Tibial nerve (tissue), 4 donors: ENCODE measurements at regions not wholly inside any gene's neighbourhood (a gene's known extent, or its start where the extent isn't known, plus 50 kb on each side); places are given as distances from the start of the nearest gene placed in this dataset.

Source experiments
- DNase-seq, 2 donors: peaks; one replicate each; pipeline ENCODE4 v3.0.0-alpha.2; 2019; ENCODE audit warnings: low spot score in 2 of 2
- H3K27ac ChIP-seq, 4 donors: fragments of 200-600 bp; sonication (generic) in 3 of 4; one replicate each; pipeline ENCODE4 v1.5.1; 2017 to 2019; ENCODE audit warnings: mild to moderate bottlenecking in 1 of 4
- H3K27me3 ChIP-seq, 2 donors: fragments of 200-600 bp; sonication (generic) in 1 of 2; one replicate each; pipeline versions ENCODE4 v1.5.1 to v1.6.0; 2017 to 2019
- H3K36me3 ChIP-seq, 3 donors: fragments of 200-600 bp; sonication (generic); one replicate each; pipeline ENCODE4 v1.5.1; 2018 to 2019
- H3K4me1 ChIP-seq, 4 donors: fragments of 200-600 bp; sonication (generic) in 3 of 4; one replicate each; pipeline ENCODE4 v1.5.1; 2017 to 2019
- H3K4me3 ChIP-seq, 4 donors: fragments of 200-600 bp; sonication (generic) in 3 of 4; one replicate each; pipeline ENCODE4 v1.5.1; 2017 to 2019; ENCODE audit warnings: mild to moderate bottlenecking in 1 of 4, moderate library complexity in 1 of 4
- H3K9me3 ChIP-seq, 4 donors: fragments of 200-600 bp; sonication (generic) in 3 of 4; one replicate each; pipeline ENCODE4 v1.5.1; 2017 to 2019
- EP300 ChIP-seq, 2 donors: sonication (generic); formaldehyde crosslinking; IDR thresholded peaks; one replicate each; pipeline ENCODE4 v1.6.1; 2017; ENCODE audit warnings: antibody characterized with exemption in 2 of 2, mild to moderate bottlenecking in 1 of 2
- POLR2A ChIP-seq, 2 donors: fragments of 450-650 bp; IDR thresholded peaks; one replicate each; pipeline ENCODE4 v1.6.1; 2017; ENCODE audit warnings: antibody characterized with exemption in 2 of 2, mild to moderate bottlenecking in 2 of 2, moderate library complexity in 2 of 2
- WGBS, 2 donors: methylation state at CpG; one replicate each; pipeline ENCODE4 v1.1.5; 2018; 5-methylcytosine and 5-hydroxymethylcytosine counted together
- TF ChIP-seq, protein P1 (sequence below), 5 experiments: fragments of 200-600 bp in 3 of 5; fragments of 450-650 bp in 2 of 5; sonication (generic) in 3 of 5; IDR thresholded peaks; one replicate each; pipeline ENCODE4 v1.5.1; 2016 to 2019; ENCODE audit warnings: antibody characterized with exemption in 5 of 5, mild to moderate bottlenecking in 3 of 5, moderate library complexity in 2 of 5

- Histone ChIP-seq H3K4me1 (no peaks in the 10 kb centered on the region), H3K9me3 (no peaks in the 10 kb centered on the region), H3K4me3 (no peak overlapping the region), H3K27me3 (no peaks in the 10 kb centered on the region), H3K36me3 (no peaks in the 10 kb centered on the region), H3K27ac (no peak overlapping the region)
- TF ChIP-seq POLR2A (IDR thresholded peaks at IDR 0.05), result no peak
- TF ChIP-seq, protein P1, sequence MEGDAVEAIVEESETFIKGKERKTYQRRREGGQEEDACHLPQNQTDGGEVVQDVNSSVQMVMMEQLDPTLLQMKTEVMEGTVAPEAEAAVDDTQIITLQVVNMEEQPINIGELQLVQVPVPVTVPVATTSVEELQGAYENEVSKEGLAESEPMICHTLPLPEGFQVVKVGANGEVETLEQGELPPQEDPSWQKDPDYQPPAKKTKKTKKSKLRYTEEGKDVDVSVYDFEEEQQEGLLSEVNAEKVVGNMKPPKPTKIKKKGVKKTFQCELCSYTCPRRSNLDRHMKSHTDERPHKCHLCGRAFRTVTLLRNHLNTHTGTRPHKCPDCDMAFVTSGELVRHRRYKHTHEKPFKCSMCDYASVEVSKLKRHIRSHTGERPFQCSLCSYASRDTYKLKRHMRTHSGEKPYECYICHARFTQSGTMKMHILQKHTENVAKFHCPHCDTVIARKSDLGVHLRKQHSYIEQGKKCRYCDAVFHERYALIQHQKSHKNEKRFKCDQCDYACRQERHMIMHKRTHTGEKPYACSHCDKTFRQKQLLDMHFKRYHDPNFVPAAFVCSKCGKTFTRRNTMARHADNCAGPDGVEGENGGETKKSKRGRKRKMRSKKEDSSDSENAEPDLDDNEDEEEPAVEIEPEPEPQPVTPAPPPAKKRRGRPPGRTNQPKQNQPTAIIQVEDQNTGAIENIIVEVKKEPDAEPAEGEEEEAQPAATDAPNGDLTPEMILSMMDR (IDR thresholded peaks at IDR 0.05), result no peak
- DNase-seq, result no peak
These were observed 951.2 kb downstream of the PCDH18 start for GRCh38 chr4:136581119-136581518.

DNA sequence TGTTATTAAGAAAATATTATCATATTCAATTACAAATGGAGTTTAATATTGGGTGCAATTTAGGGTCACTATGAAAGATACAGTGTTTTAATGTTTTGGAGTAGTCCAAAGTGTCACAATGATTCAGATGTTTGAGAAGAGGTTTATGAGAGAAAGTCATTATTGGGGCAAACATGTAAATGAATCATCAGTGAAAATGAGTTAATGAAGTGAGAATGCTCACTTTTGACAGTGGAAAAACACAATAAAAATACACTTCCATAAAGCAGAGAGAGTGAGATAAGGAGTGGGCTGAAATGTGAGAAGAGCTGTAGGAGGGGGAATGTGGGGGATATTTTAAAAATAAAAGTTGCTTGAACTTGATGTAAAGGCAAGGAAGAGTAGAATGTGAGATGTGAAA lies 957.1 kb downstream of the PCDH18 start:
- no peaks in the 10 kb centered on the region for H3K4me1 ChIP-seq
- no peak overlapping the region for H3K27ac ChIP-seq
- no peaks in the 10 kb centered on the region for H3K27me3 ChIP-seq
- TF ChIP-seq, protein P1 (IDR thresholded peaks at IDR 0.05), result no peak
- TF ChIP-seq EP300 (IDR thresholded peaks at IDR 0.05) (no peak), POLR2A (IDR thresholded peaks at IDR 0.05) (no peak)
- no peak for DNase-seq
- no peaks in the 10 kb centered on the region for H3K9me3 ChIP-seq
- H3K36me3 ChIP-seq, result no peaks in the 10 kb centered on the region
- H3K4me3 ChIP-seq, result no peak overlapping the region

- H3K4me1 ChIP-seq, result no peaks in the 10 kb centered on the region
- TF ChIP-seq EP300 (IDR thresholded peaks at IDR 0.05) (no peak), POLR2A (IDR thresholded peaks at IDR 0.05) (no peak)
- TF ChIP-seq, protein P1 (IDR thresholded peaks at IDR 0.05), result no peak
- H3K27me3 ChIP-seq, result no peaks in the 10 kb centered on the region
- no peaks in the 10 kb centered on the region for H3K36me3 ChIP-seq
- H3K9me3 ChIP-seq, result no peaks in the 10 kb centered on the region
- WGBS, 2 donors, result 67 to 71% methylated on average over 4 of the region's 4 CpGs
- H3K27ac ChIP-seq, result no peak overlapping the region
- no peak overlapping the region for H3K4me3 ChIP-seq
- DNase-seq, result no peak
These were observed 958.8 kb downstream of the PCDH18 start for GRCh38 chr4:136573460-136573859.

DNA sequence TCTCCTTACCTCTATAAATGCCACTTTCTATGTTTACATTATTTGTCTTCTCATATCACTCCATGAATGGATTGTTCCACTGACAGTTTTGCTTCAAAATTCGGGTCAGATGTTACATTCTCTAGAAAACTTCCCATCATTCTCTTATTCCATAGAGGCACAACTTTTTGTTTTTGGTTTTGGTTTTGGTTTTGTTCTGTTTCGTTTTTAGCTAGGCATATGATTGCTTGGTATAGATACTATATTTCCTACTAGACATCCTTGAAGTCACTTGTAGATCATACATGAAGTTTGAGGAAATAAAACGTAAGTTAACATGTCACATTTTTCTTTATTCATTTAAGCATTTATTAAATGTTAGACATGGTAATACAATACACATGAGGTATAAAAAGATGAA lies 961.0 kb downstream of the PCDH18 start:
- DNase-seq, result no peak
- TF ChIP-seq, protein P1 (IDR thresholded peaks at IDR 0.05), result no peak
- no peak for TF ChIP-seq POLR2A (IDR thresholded peaks at IDR 0.05)
- no peak for TF ChIP-seq EP300 (IDR thresholded peaks at IDR 0.05)
- Histone ChIP-seq H3K4me1 (no peaks in the 10 kb centered on the region), H3K27ac (no peak overlapping the region), H3K36me3 (no peaks in the 10 kb centered on the region), H3K27me3 (no peaks in the 10 kb centered on the region), H3K9me3 (no peaks in the 10 kb centered on the region), H3K4me3 (no peak overlapping the region)
- 66 to 71% methylated on average over 3 of the region's 3 CpGs for WGBS, 2 donors

- 22 to 27% methylated on average over 1 of the region's 1 CpG for WGBS, 2 donors
- Histone ChIP-seq H3K9me3 (no peaks in the 10 kb centered on the region), H3K36me3 (no peaks in the 10 kb centered on the region), H3K4me1 (no peaks in the 10 kb centered on the region), H3K27ac (no peak overlapping the region), H3K4me3 (no peak overlapping the region), H3K27me3 (no peaks in the 10 kb centered on the region)
- no peak for TF ChIP-seq POLR2A (IDR thresholded peaks at IDR 0.05)
- no peak for TF ChIP-seq EP300 (IDR thresholded peaks at IDR 0.05)
- TF ChIP-seq, protein P1 (IDR thresholded peaks at IDR 0.05), result no peak
- DNase-seq, result no peak
These were observed 969.5 kb downstream of the PCDH18 start for GRCh38 chr4:136562834-136563233.
